Chondrocyte (in vitro differentiated cells): ENCODE measurements at regions not wholly inside any gene's neighbourhood (a gene's known extent, or its start where the extent isn't known, plus 50 kb on each side); places are given as distances from the start of the nearest gene placed in this dataset.

Source experiments
- DNase-seq: peaks from one replicate; pipeline ENCODE4 v3.0.0; 2021; ENCODE audit warnings: mixed read lengths, low spot score
- H3K27ac Mint-ChIP-seq: one replicate; pipeline ENCODE4 v1.8.0; 2021; ENCODE audit warnings: mild to moderate bottlenecking, moderate library complexity, mixed read lengths; ENCODE audit not compliant: unreplicated experiment
- H3K27me3 Mint-ChIP-seq: 2 replicates; pipeline ENCODE4 v1.8.0; 2021; ENCODE audit warnings: low read depth, mixed read lengths
- H3K36me3 Mint-ChIP-seq: 2 replicates; pipeline ENCODE4 v1.8.0; 2021; ENCODE audit warnings: low read depth, mixed read lengths
- H3K4me1 Mint-ChIP-seq: 2 replicates; pipeline ENCODE4 v1.8.0; 2021; ENCODE audit warnings: low read depth, mild to moderate bottlenecking, mixed read lengths
- H3K4me3 Mint-ChIP-seq: one replicate; pipeline ENCODE4 v1.8.0; 2021; ENCODE audit warnings: mild to moderate bottlenecking, moderate library complexity, mixed read lengths; ENCODE audit not compliant: unreplicated experiment
- H3K9me3 Mint-ChIP-seq: 2 replicates; pipeline ENCODE4 v1.8.0; 2021; ENCODE audit warnings: low read depth, mixed read lengths
- CTCF ChIP-seq: fragments of 200-600 bp; sonication (generic); IDR thresholded peaks from 2 replicates; pipeline ENCODE4 v1.5.0; 2021; ENCODE audit warnings: antibody characterized with exemption, mild to moderate bottlenecking, moderate library complexity

GRCh38 chr6:15810618-15811017 lies 147.8 kb upstream of the DTNBP1 start:
- Mint-ChIP-seq H3K4me1 (peaks cover 4% of the 10 kb centered on the region), H3K36me3 (no peaks in the 10 kb centered on the region), H3K27me3 (no peaks in the 10 kb centered on the region), H3K4me3 (no peak overlapping the region), H3K27ac (no peak overlapping the region), H3K9me3 (no peaks in the 10 kb centered on the region)
- no peak for TF ChIP-seq CTCF
- DNase-seq: no peak

GRCh38 chr6:15809367-15809766 lies 146.5 kb upstream of the DTNBP1 start:
- TF ChIP-seq CTCF: no peak
- Mint-ChIP-seq H3K27me3 (no peaks in the 10 kb centered on the region), H3K4me1 (no peaks in the 10 kb centered on the region), H3K9me3 (no peaks in the 10 kb centered on the region), H3K27ac (no peak overlapping the region), H3K4me3 (no peak overlapping the region), H3K36me3 (no peaks in the 10 kb centered on the region)
- no peak for DNase-seq

- no peaks in the 10 kb centered on the region for H3K27me3 Mint-ChIP-seq
- H3K36me3 Mint-ChIP-seq: no peaks in the 10 kb centered on the region
- TF ChIP-seq CTCF: no peak
- H3K27ac Mint-ChIP-seq: no peak overlapping the region
- H3K9me3 Mint-ChIP-seq: no peaks in the 10 kb centered on the region
- no peak overlapping the region for H3K4me3 Mint-ChIP-seq
- peaks cover 3% of the 10 kb centered on the region for H3K4me1 Mint-ChIP-seq
- DNase-seq: no peak
Observed at GRCh38 chr6:15804164-15805154, 141.6 kb upstream of the DTNBP1 start.

- peaks cover 4% of the 10 kb centered on the region for H3K4me1 Mint-ChIP-seq
- H3K36me3 Mint-ChIP-seq: no peaks in the 10 kb centered on the region
- peaks cover 6% of the 10 kb centered on the region for H3K9me3 Mint-ChIP-seq
- DNase-seq: no peak
- no peak overlapping the region for H3K4me3 Mint-ChIP-seq
- no peaks in the 10 kb centered on the region for H3K27me3 Mint-ChIP-seq
- no peak for TF ChIP-seq CTCF
- no peak overlapping the region for H3K27ac Mint-ChIP-seq
Observed at GRCh38 chr6:15802466-15802865, 139.6 kb upstream of the DTNBP1 start.

- no peaks in the 10 kb centered on the region for H3K36me3 Mint-ChIP-seq
- no peak overlapping the region for H3K27ac Mint-ChIP-seq
- TF ChIP-seq CTCF: no peak
- H3K9me3 Mint-ChIP-seq: peaks cover 6% of the 10 kb centered on the region
- DNase-seq: no peak
- no peak overlapping the region for H3K4me3 Mint-ChIP-seq
- H3K27me3 Mint-ChIP-seq: no peaks in the 10 kb centered on the region
- peaks cover 10% of the 10 kb centered on the region for H3K4me1 Mint-ChIP-seq
Observed at GRCh38 chr6:15801912-15802311, 139.1 kb upstream of the DTNBP1 start.
